PC-3 (cell line): ENCODE measurements at regions not wholly inside any gene's neighbourhood (a gene's known extent, or its start where the extent isn't known, plus 50 kb on each side); places are given as distances from the start of the nearest gene placed in this dataset.

Experiments used
- EZH2 ChIP-seq: fragments of 300-600 bp; sonication (generic); IDR thresholded peaks from one replicate; pipeline ENCODE4 v1.6.1; 2017; ENCODE audit warnings: antibody characterized with exemption, mild to moderate bottlenecking, low read length; ENCODE audit not compliant: unreplicated experiment
- EZH2phosphoT487 ChIP-seq: fragments of 300-600 bp; sonication (generic); IDR thresholded peaks from 2 replicates; pipeline ENCODE4 v1.6.1; 2018; ENCODE audit warnings: mild to moderate bottlenecking, antibody characterized with exemption, low read length, borderline replicate concordance
- TF ChIP-seq, protein P1 (sequence below): fragments of 300-600 bp; sonication (generic); conservative IDR thresholded peaks from 2 replicates; pipeline ENCODE4 v1.5.1; 2017; ENCODE audit warnings: antibody characterized with exemption, low read depth, mild to moderate bottlenecking, low read length

DNA sequence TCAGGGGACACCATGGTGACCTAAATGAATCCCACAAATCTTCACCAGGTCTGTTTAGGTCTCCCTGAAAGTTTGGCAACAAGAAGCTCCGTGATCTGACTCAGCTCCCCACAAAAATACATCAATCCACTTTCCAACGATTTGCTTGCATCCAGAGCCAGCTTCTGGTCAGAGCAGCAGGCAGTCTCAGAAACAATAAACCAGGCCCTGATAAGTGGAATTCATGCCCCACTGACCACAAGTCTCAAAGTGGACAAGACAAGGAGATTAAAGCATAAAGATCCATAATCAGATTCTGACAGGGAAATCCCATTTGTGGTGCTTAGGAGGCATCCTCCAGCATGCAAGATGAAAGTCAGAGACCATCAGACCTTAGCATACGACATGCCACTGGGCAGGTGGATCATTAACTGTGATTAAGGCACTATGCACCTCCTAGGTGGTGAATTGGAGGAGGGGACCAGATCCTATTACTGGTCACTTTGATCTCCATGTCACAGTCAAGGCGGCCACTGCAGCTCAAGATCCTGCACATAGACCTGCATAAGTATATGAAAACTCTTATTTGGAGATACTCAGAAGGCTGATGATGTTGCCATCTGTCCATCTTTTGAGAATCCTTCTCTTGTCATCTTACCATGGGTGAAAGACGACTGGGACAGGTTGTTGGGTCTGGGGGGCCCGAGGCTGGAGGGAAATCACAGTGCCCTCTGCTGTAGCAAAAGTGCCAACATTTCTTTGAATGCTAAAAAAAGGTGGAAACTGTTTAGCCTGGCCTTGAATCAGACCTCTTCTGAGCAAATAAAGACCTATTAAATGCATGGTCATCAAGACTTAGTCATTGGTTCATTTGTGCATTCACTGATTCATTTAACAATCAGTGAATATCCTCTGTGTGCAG, 309.2 kb upstream of the CCL2 start:
- TF ChIP-seq, protein P1, sequence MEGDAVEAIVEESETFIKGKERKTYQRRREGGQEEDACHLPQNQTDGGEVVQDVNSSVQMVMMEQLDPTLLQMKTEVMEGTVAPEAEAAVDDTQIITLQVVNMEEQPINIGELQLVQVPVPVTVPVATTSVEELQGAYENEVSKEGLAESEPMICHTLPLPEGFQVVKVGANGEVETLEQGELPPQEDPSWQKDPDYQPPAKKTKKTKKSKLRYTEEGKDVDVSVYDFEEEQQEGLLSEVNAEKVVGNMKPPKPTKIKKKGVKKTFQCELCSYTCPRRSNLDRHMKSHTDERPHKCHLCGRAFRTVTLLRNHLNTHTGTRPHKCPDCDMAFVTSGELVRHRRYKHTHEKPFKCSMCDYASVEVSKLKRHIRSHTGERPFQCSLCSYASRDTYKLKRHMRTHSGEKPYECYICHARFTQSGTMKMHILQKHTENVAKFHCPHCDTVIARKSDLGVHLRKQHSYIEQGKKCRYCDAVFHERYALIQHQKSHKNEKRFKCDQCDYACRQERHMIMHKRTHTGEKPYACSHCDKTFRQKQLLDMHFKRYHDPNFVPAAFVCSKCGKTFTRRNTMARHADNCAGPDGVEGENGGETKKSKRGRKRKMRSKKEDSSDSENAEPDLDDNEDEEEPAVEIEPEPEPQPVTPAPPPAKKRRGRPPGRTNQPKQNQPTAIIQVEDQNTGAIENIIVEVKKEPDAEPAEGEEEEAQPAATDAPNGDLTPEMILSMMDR: no peak
- TF ChIP-seq EZH2phosphoT487 (no peak), EZH2 (no peak)
